WTC11 (cell line): ENCODE measurements at regions not wholly inside any gene's neighbourhood (a gene's known extent, or its start where the extent isn't known, plus 50 kb on each side); places are given as distances from the start of the nearest gene placed in this dataset.
"Not testable (repeated sequence)": the region's sequence is repeated elsewhere in the genome, so short reads cannot be mapped to it uniquely, and the experiment has no call there.

Source experiments
- ATAC-seq: fragments of 200-7000 bp; cut with Tn5 transposase; 2 replicates; pipeline ENCODE4 v1.10.0; 2021; ENCODE audit warnings: mild to moderate bottlenecking, moderate library complexity
- CTCF ChIA-PET: fragments of 300-600 bp; sonication (Branson Sonifier 250); formaldehyde crosslinking; loops from one replicate; lab custom pipeline; 2021; ENCODE audit warnings: antibody characterized with exemption; lab: Charles Lee
- POLR2A ChIA-PET: fragments of 350-600 bp; sonication (Branson Sonifier 250); formaldehyde crosslinking; loops from one replicate; lab custom pipeline; 2021; ENCODE audit warnings: antibody characterized with exemption; lab: Charles Lee
- DNase-seq: peaks from one replicate; pipeline ENCODE4 v3.0.0; 2021; ENCODE audit warnings: low spot score
- H3K27ac Mint-ChIP-seq: 2 replicates; pipeline ENCODE4 v1.8.0; 2021; ENCODE audit warnings: mixed read lengths
- H3K27me3 Mint-ChIP-seq: 2 replicates; pipeline ENCODE4 v1.8.0; 2021; ENCODE audit warnings: low read depth, mild to moderate bottlenecking, moderate library complexity, mixed read lengths
- H3K36me3 Mint-ChIP-seq: 2 replicates; pipeline ENCODE4 v1.8.0; 2021; ENCODE audit warnings: mixed read lengths
- H3K4me1 Mint-ChIP-seq: 2 replicates; pipeline ENCODE4 v1.8.0; 2022; ENCODE audit warnings: mixed read lengths
- H3K4me3 Mint-ChIP-seq: 2 replicates; pipeline ENCODE4 v1.8.0; 2021; ENCODE audit warnings: mild to moderate bottlenecking, moderate library complexity, mixed read lengths
- H3K9me3 Mint-ChIP-seq: 2 replicates; pipeline ENCODE4 v1.8.0; 2021; ENCODE audit warnings: mixed read lengths
- ATF2 ChIP-seq: sonication (generic); formaldehyde crosslinking; IDR thresholded peaks from 2 replicates; pipeline ENCODE4 v1.8.1; 2022; ENCODE audit warnings: low read depth, missing genetic modification reagents, borderline replicate concordance
- CBFB ChIP-seq: sonication (generic); formaldehyde crosslinking; IDR thresholded peaks from 2 replicates; pipeline ENCODE4 v1.8.1; 2022; ENCODE audit warnings: mild to moderate bottlenecking, low read depth, missing genetic modification reagents
- CREM ChIP-seq: sonication (generic); formaldehyde crosslinking; IDR thresholded peaks from 2 replicates; pipeline ENCODE4 v1.8.1; 2022; ENCODE audit warnings: mild to moderate bottlenecking, missing genetic modification reagents, moderate library complexity
- CTCF ChIP-seq: fragments of 200-600 bp; IDR thresholded peaks from 2 replicates; pipeline ENCODE4 v1.8.0; 2022; ENCODE audit warnings: antibody characterized with exemption
- ETV6 ChIP-seq: sonication (generic); formaldehyde crosslinking; IDR thresholded peaks from 2 replicates; pipeline ENCODE4 v1.8.1; 2022; ENCODE audit warnings: mild to moderate bottlenecking, missing genetic modification reagents
- FOXK1 ChIP-seq: sonication (generic); formaldehyde crosslinking; IDR thresholded peaks from 2 replicates; pipeline ENCODE4 v1.8.0; 2022; ENCODE audit warnings: mild to moderate bottlenecking, moderate library complexity, missing genetic modification reagents
- GTF2I ChIP-seq: fragments of 250-450 bp; sonication (Bioruptor Pico); conservative IDR thresholded peaks from 2 replicates; pipeline ENCODE4 v1.4.0; 2021; ENCODE audit warnings: mild to moderate bottlenecking
- HMGA2 ChIP-seq: fragments of 250-450 bp; sonication (Bioruptor Pico); IDR thresholded peaks from 2 replicates; pipeline ENCODE4 v1.4.0; 2021; ENCODE audit warnings: mild to moderate bottlenecking, moderate library complexity
- IRF1 ChIP-seq: sonication (generic); formaldehyde crosslinking; IDR thresholded peaks from 2 replicates; pipeline ENCODE4 v1.8.0; 2023; ENCODE audit warnings: missing genetic modification reagents
- JAZF1 ChIP-seq: fragments of 250-450 bp; sonication (Bioruptor Pico); IDR thresholded peaks from 2 replicates; pipeline ENCODE4 v1.9.0; 2021; ENCODE audit warnings: moderate library complexity, mild to moderate bottlenecking, inconsistent platforms
- NFATC4 ChIP-seq: fragments of 250-450 bp; sonication (Bioruptor Pico); IDR thresholded peaks from 2 replicates; pipeline ENCODE4 v1.9.0; 2021; ENCODE audit warnings: mild to moderate bottlenecking
- NR1H2 ChIP-seq: sonication (generic); formaldehyde crosslinking; IDR thresholded peaks from 2 replicates; pipeline ENCODE4 v1.9.0; 2021; ENCODE audit warnings: mild to moderate bottlenecking, moderate library complexity, missing genetic modification reagents
- TCF7 ChIP-seq: sonication (generic); formaldehyde crosslinking; IDR thresholded peaks from 2 replicates; pipeline ENCODE4 v1.8.0; 2022; ENCODE audit warnings: mild to moderate bottlenecking, low read depth, missing genetic modification reagents, moderate library complexity
- TP53 ChIP-seq: sonication (generic); formaldehyde crosslinking; IDR thresholded peaks from 2 replicates; pipeline ENCODE4 v1.8.1; 2023; ENCODE audit warnings: mild to moderate bottlenecking, missing genetic modification reagents
- ZBTB43 ChIP-seq: sonication (generic); formaldehyde crosslinking; IDR thresholded peaks from 2 replicates; pipeline ENCODE4 v1.8.1; 2023; ENCODE audit warnings: mild to moderate bottlenecking, missing genetic modification reagents
- ZNF138 ChIP-seq: sonication (generic); formaldehyde crosslinking; conservative IDR thresholded peaks from 2 replicates; pipeline ENCODE4 v1.8.1; 2022; ENCODE audit warnings: mild to moderate bottlenecking, moderate library complexity, missing genetic modification reagents
- ZNF396 ChIP-seq: fragments of 250-450 bp; sonication (Bioruptor Pico); IDR thresholded peaks from 2 replicates; pipeline ENCODE4 v1.8.0; 2021; ENCODE audit warnings: mild to moderate bottlenecking, moderate library complexity, borderline replicate concordance
- ZNF425 ChIP-seq: fragments of 250-450 bp; sonication (Bioruptor Pico); conservative IDR thresholded peaks from 2 replicates; pipeline ENCODE4 v1.9.0; 2021; ENCODE audit warnings: mild to moderate bottlenecking
- ZNF671 ChIP-seq: fragments of 250-450 bp; sonication (Bioruptor Pico); IDR thresholded peaks from 2 replicates; pipeline ENCODE4 v1.8.0; 2021; ENCODE audit warnings: mild to moderate bottlenecking
- ZSCAN18 ChIP-seq: fragments of 250-450 bp; sonication (Bioruptor Pico); IDR thresholded peaks from 2 replicates; pipeline ENCODE4 v2.1.2; 2022; ENCODE audit warnings: mild to moderate bottlenecking, moderate library complexity

- no peak for DNase-seq
- ATAC-seq: no peak
- no peaks in the 10 kb centered on the region for H3K36me3 Mint-ChIP-seq
- POLR2A ChIA-PET: no interaction called here
- no peak overlapping the region for H3K27ac Mint-ChIP-seq
- CTCF ChIA-PET: no interaction called here
- H3K4me3 Mint-ChIP-seq: no peak overlapping the region
- H3K27me3 Mint-ChIP-seq: no peaks in the 10 kb centered on the region
- TF ChIP-seq FOXK1 (CRISPR knock-in tag) (no peak), CTCF (no peak), TCF7 (CRISPR knock-in tag) (no peak), HMGA2 (CRISPR knock-in tag) (no peak), CREM (CRISPR knock-in tag) (no peak), ZNF396 (CRISPR knock-in tag) (no peak), JAZF1 (no peak), ATF2 (no peak), ZNF138 (CRISPR knock-in tag) (no peak), ZNF671 (CRISPR knock-in tag) (no peak), IRF1 (no peak), ZNF425 (CRISPR knock-in tag) (no peak), ETV6 (CRISPR knock-in tag) (no peak), NR1H2 (CRISPR knock-in tag) (no peak), NFATC4 (CRISPR knock-in tag) (no peak), CBFB (no peak), TP53 (no peak), ZSCAN18 (no peak), ZBTB43 (CRISPR knock-in tag) (no peak), GTF2I (CRISPR knock-in tag) (no peak)
- peaks cover 12% of the 10 kb centered on the region for H3K4me1 Mint-ChIP-seq
- H3K9me3 Mint-ChIP-seq: no peaks in the 10 kb centered on the region
Measured at GRCh38 chr16:29254676-29255495, 151.6 kb downstream of the NPIPB11 start.

GRCh38 chr16:29253716-29254590 is 152.6 kb downstream of the NPIPB11 start:
- H3K4me1 Mint-ChIP-seq: peaks cover 12% of the 10 kb centered on the region
- ATAC-seq, H3K9me3 Mint-ChIP-seq, H3K4me3 Mint-ChIP-seq, DNase-seq, CTCF ChIA-PET, POLR2A ChIA-PET, H3K27me3 Mint-ChIP-seq, H3K36me3 Mint-ChIP-seq, H3K27ac Mint-ChIP-seq: not testable (repeated sequence)

GRCh38 chr16:29253066-29253590 is 153.4 kb downstream of the NPIPB11 start:
- ATAC-seq, H3K27ac Mint-ChIP-seq, POLR2A ChIA-PET, H3K27me3 Mint-ChIP-seq, H3K9me3 Mint-ChIP-seq, H3K4me3 Mint-ChIP-seq, H3K36me3 Mint-ChIP-seq, CTCF ChIA-PET, DNase-seq: not testable (repeated sequence)
- H3K4me1 Mint-ChIP-seq: peaks cover 12% of the 10 kb centered on the region

- H3K27me3 Mint-ChIP-seq, ATAC-seq, H3K36me3 Mint-ChIP-seq, CTCF ChIA-PET, POLR2A ChIA-PET, DNase-seq, H3K27ac Mint-ChIP-seq, H3K9me3 Mint-ChIP-seq, H3K4me3 Mint-ChIP-seq: not testable (repeated sequence)
- peaks cover 12% of the 10 kb centered on the region for H3K4me1 Mint-ChIP-seq
Measured at GRCh38 chr16:29252311-29252710, 154.2 kb downstream of the NPIPB11 start.
